BE2C (cell line): ENCODE measurements at regions not wholly inside any gene's neighbourhood (a gene's known extent, or its start where the extent isn't known, plus 50 kb on each side); places are given as distances from the start of the nearest gene placed in this dataset.
A peak's percentile ranks its signal among the peaks of the same experiment; 100 is the strongest.

Experiments
- DNase-seq: peaks from one replicate; pipeline ENCODE4 v3.0.0-alpha.2; 2020
- H3K27me3 ChIP-seq: fragments of 250-450 bp; sonication (Bioruptor Pico); 2 replicates; pipeline ENCODE4 v1.5.1; 2020; ENCODE audit warnings: mild to moderate bottlenecking
- H3K36me3 ChIP-seq: fragments of 250-450 bp; sonication (Bioruptor Pico); 2 replicates; pipeline ENCODE4 v1.5.1; 2020; ENCODE audit warnings: mild to moderate bottlenecking
- H3K4me1 ChIP-seq: fragments of 250-450 bp; sonication (Bioruptor Pico); 2 replicates; pipeline ENCODE4 v1.5.1; 2020
- H3K4me3 ChIP-seq: 2 replicates; pipeline ENCODE4 v1.5.1; 2011; ENCODE audit warnings: low read depth, low read length
- H3K9me3 ChIP-seq: fragments of 250-450 bp; sonication (Bioruptor Pico); 2 replicates; pipeline ENCODE4 v1.5.1; 2020
- TF ChIP-seq, protein P1 (sequence below): IDR thresholded peaks from 2 replicates; pipeline ENCODE4 v1.5.1; 2012; ENCODE audit warnings: mild to moderate bottlenecking, low read depth, low read length

DNA sequence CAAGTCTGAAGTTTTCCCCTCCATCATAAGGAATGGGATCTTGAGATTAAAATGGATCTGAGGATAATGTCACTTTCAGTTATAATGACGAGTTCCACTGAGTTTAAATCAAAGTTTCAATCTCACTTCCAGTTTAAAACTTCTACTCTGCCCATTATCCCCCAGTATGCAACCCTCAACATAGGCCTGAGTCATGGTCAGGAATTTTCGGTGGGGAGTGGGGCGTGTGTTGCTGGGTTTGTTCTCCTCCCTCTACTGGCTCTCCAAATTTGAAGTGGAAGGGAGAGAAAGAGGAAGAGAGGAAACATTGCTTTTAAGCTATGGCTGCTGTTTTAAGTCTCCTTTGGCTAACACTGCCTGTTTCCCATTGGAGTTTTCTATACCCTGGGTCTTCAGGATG lies 152.9 kb downstream of the TM2D1 start:
- Histone ChIP-seq H3K27me3 (no peaks in the 10 kb centered on the region), H3K36me3 (no peaks in the 10 kb centered on the region), H3K4me3 (no peak overlapping the region), H3K4me1 (peaks cover 3% of the 10 kb centered on the region; the same call in 1 of the 2 replicates), H3K9me3 (no peaks in the 10 kb centered on the region)
- no peak for DNase-seq
- TF ChIP-seq, protein P1, sequence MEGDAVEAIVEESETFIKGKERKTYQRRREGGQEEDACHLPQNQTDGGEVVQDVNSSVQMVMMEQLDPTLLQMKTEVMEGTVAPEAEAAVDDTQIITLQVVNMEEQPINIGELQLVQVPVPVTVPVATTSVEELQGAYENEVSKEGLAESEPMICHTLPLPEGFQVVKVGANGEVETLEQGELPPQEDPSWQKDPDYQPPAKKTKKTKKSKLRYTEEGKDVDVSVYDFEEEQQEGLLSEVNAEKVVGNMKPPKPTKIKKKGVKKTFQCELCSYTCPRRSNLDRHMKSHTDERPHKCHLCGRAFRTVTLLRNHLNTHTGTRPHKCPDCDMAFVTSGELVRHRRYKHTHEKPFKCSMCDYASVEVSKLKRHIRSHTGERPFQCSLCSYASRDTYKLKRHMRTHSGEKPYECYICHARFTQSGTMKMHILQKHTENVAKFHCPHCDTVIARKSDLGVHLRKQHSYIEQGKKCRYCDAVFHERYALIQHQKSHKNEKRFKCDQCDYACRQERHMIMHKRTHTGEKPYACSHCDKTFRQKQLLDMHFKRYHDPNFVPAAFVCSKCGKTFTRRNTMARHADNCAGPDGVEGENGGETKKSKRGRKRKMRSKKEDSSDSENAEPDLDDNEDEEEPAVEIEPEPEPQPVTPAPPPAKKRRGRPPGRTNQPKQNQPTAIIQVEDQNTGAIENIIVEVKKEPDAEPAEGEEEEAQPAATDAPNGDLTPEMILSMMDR: no peak

DNA sequence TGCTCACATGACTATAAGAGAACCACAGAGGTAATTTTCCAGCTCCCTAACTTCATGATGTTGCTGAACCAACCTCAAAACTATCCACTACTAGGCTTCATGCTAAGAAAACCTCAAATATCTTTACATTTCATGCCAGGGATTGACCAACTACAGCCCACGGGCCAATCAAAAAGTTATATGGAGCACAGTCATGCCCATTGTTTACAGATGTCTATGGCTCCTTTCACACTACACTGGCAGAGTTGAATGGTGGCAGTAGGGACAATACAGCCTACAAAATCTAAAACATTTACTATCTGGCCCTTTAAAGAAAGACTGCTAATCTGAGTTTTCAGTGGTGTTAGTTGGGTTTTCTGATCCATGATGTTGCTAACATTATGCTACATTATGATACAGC lies 154.8 kb downstream of the TM2D1 start:
- H3K4me3 ChIP-seq: no peak overlapping the region
- no peak for DNase-seq
- H3K27me3 ChIP-seq: no peaks in the 10 kb centered on the region
- peaks cover 3% of the 10 kb centered on the region; the same call in 1 of the 2 replicates for H3K4me1 ChIP-seq
- H3K9me3 ChIP-seq: no peaks in the 10 kb centered on the region
- no peaks in the 10 kb centered on the region for H3K36me3 ChIP-seq
- TF ChIP-seq, protein P1: no peak

- TF ChIP-seq, protein P1: no peak
- Histone ChIP-seq H3K27me3 (no peaks in the 10 kb centered on the region), H3K9me3 (no peaks in the 10 kb centered on the region), H3K4me1 (peaks cover 3% of the 10 kb centered on the region; the same call in 1 of the 2 replicates), H3K36me3 (no peaks in the 10 kb centered on the region), H3K4me3 (peak overlapping the region; percentile 45)
- DNase-seq: no peak
Observed at GRCh38 chr1:61569303-61569621, 155.7 kb downstream of the TM2D1 start.

- Histone ChIP-seq H3K4me1 (peaks cover 3% of the 10 kb centered on the region; the same call in 1 of the 2 replicates), H3K27me3 (no peaks in the 10 kb centered on the region), H3K4me3 (peak overlapping the region; percentile 45), H3K36me3 (no peaks in the 10 kb centered on the region), H3K9me3 (no peaks in the 10 kb centered on the region)
- TF ChIP-seq, protein P1: no peak
- DNase-seq: peak; percentile 15
Observed at GRCh38 chr1:61568460-61569302, 156.3 kb downstream of the TM2D1 start.

- TF ChIP-seq, protein P1: no peak
Observed at GRCh38 chr1:61566177-61566576, 158.8 kb downstream of the TM2D1 start.

DNA sequence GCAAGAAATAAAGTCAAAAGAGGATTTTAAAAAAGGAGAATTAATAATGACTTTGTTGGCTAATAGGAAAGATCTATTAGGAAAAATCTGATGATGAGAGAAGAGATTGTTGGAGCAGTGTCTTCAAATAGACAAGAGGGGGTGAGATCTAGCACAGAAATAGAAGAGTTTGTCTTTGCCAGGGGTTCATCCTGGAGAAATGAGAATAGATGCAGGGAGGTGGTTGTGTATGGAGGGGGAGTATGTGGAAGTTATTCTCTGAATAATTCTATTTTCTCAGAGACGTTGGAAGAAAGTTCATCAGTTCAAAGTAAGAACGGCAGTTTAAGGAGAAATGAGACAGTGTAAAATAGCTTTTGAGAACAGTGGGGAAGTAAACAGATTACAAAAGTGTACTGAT lies 161.3 kb downstream of the TM2D1 start:
- H3K27me3 ChIP-seq: no peaks in the 10 kb centered on the region
- DNase-seq: no peak
- no peaks in the 10 kb centered on the region for H3K36me3 ChIP-seq
- no peaks in the 10 kb centered on the region for H3K4me1 ChIP-seq
- TF ChIP-seq, protein P1: no peak
- no peak overlapping the region for H3K4me3 ChIP-seq
- H3K9me3 ChIP-seq: no peaks in the 10 kb centered on the region

More at GRCh38 chr1:61566177-61566576, 158.8 kb downstream of the TM2D1 start:
- Histone ChIP-seq H3K4me1 (peaks cover 3% of the 10 kb centered on the region; the same call in 1 of the 2 replicates), H3K9me3 (no peaks in the 10 kb centered on the region), H3K36me3 (no peaks in the 10 kb centered on the region), H3K4me3 (no peak overlapping the region), H3K27me3 (no peaks in the 10 kb centered on the region)
- DNase-seq: no peak
